Naive thymus-derived CD4-positive, alpha-beta T cell (primary cell): ENCODE measurements at regions not wholly inside any gene's neighbourhood (a gene's known extent, or its start where the extent isn't known, plus 50 kb on each side); places are given as distances from the start of the nearest gene placed in this dataset.
A peak's percentile ranks its signal among the peaks of the same experiment; 100 is the strongest.

Source experiments
- ATAC-seq: fragments of 150-1000 bp; cut with Tn5 transposase; 2 replicates; pipeline ENCODE4 v1.10.0; 2021; ENCODE audit warnings: mild to moderate bottlenecking, moderate library complexity
- CTCF ChIA-PET: fragments of 350-600 bp; sonication (Branson Sonifier 250); formaldehyde crosslinking; loops from one replicate; lab custom pipeline; 2021; ENCODE audit warnings: antibody characterized with exemption; lab: Charles Lee
- POLR2A ChIA-PET: fragments of 350-600 bp; sonication (Branson Sonifier 250); formaldehyde crosslinking; loops from one replicate; lab custom pipeline; 2021; ENCODE audit warnings: antibody characterized with exemption, inconsistent platforms; lab: Charles Lee
- DNase-seq, 9 donors: peaks; one replicate each; pipeline versions ENCODE4 v3.0.0 to v3.0.0-alpha.2; 2020 to 2022; ENCODE audit warnings: mixed read lengths in 1 of 9
- H3K27ac ChIP-seq: one replicate; pipeline ENCODE4 v1.7.0; 2013; ENCODE audit warnings: mild to moderate bottlenecking, low read depth, low read length, moderate library complexity
- H3K27me3 ChIP-seq, 2 donors: one replicate each; pipeline ENCODE4 v1.7.0; 2013; ENCODE audit warnings: low read length in 2 of 2, mild to moderate bottlenecking in 2 of 2, moderate library complexity in 2 of 2; ENCODE audit not compliant: control insufficient read depth in 2 of 2, insufficient read depth in 2 of 2
- H3K36me3 ChIP-seq, 3 experiments: 1 replicate in 2 of 3; 2 replicates in 1 of 3; pipeline ENCODE4 v1.7.0; 2013; ENCODE audit warnings: low read length in 3 of 3, mild to moderate bottlenecking in 3 of 3, moderate library complexity in 1 of 3; ENCODE audit not compliant: insufficient read depth in 3 of 3, control insufficient read depth in 2 of 3
- H3K4me1 ChIP-seq, 2 donors: one replicate each; pipeline ENCODE4 v1.7.0; 2013; ENCODE audit warnings: low read length in 2 of 2, mild to moderate bottlenecking in 2 of 2, moderate library complexity in 1 of 2; ENCODE audit not compliant: control insufficient read depth in 2 of 2, insufficient read depth in 2 of 2
- H3K4me3 ChIP-seq: 2 replicates; pipeline ENCODE4 v1.7.0; 2013; ENCODE audit warnings: mild to moderate bottlenecking, low read length
- H3K9me3 ChIP-seq, 3 experiments: 1 replicate in 2 of 3; 2 replicates in 1 of 3; pipeline ENCODE4 v1.7.0; 2013; ENCODE audit warnings: low read length in 3 of 3; ENCODE audit not compliant: control insufficient read depth in 2 of 3
- H3K27ac Mint-ChIP-seq, 9 donors: one replicate each; pipeline ENCODE4 v1.8.0; 2020 to 2022; ENCODE audit warnings: mixed read lengths in 9 of 9, mild to moderate bottlenecking in 8 of 9, moderate library complexity in 5 of 9, inconsistent platforms in 2 of 9
- H3K27me3 Mint-ChIP-seq, 5 donors: one replicate each; pipeline ENCODE4 v1.8.0; 2021 to 2022; ENCODE audit warnings: mixed read lengths in 5 of 5, mild to moderate bottlenecking in 1 of 5
- H3K36me3 Mint-ChIP-seq, 5 donors: one replicate each; pipeline ENCODE4 v1.8.0; 2020 to 2022; ENCODE audit warnings: mixed read lengths in 5 of 5, mild to moderate bottlenecking in 3 of 5, inconsistent platforms in 1 of 5
- H3K4me1 Mint-ChIP-seq, 7 donors: one replicate each; pipeline ENCODE4 v1.8.0; 2020 to 2022; ENCODE audit warnings: mixed read lengths in 7 of 7, mild to moderate bottlenecking in 3 of 7, inconsistent platforms in 1 of 7
- H3K4me3 Mint-ChIP-seq, 10 donors: one replicate each; pipeline ENCODE4 v1.8.0; 2020 to 2022; ENCODE audit warnings: mild to moderate bottlenecking in 10 of 10, mixed read lengths in 10 of 10, moderate library complexity in 6 of 10, inconsistent platforms in 2 of 10
- H3K9me3 Mint-ChIP-seq, 11 donors: one replicate each; pipeline ENCODE4 v1.8.0; 2020 to 2022; ENCODE audit warnings: mixed read lengths in 11 of 11, mild to moderate bottlenecking in 4 of 11, inconsistent platforms in 1 of 11, moderate library complexity in 1 of 11
- intact Hi-C, 2 donors: fragments of 100-400 bp; cut with micrococcal nuclease; formaldehyde crosslinking; loops; one replicate each; pipeline ENCODE4 v1.15.1; 2023

- CTCF ChIA-PET, result interaction anchor here (0.5 to 1.1 kb wide), 4 partner anchors 11 to 341 kb away, joined by 3 read pairs; no protein-coding TSS in a partner anchor
- peaks cover 0 to 22% (median 0%) of the 10 kb centered on the region in 5 donors for H3K36me3 Mint-ChIP-seq
- peak overlapping the region in 4 of 9 donors; percentile 6 to 96 (median 88) for H3K27ac Mint-ChIP-seq
- H3K4me3 ChIP-seq, result no peak overlapping the region
- ATAC-seq (no peak), DNase-seq (no peak)
- H3K27me3 ChIP-seq, result no peaks in the 10 kb centered on the region
- peak overlapping the region in 4 of 10 donors; percentile 12 to 98 (median 74) for H3K4me3 Mint-ChIP-seq
- peaks cover 0 to 13% (median 0%) of the 10 kb centered on the region in 5 donors for H3K27me3 Mint-ChIP-seq
- peak overlapping the region; percentile 67 for H3K27ac ChIP-seq
- peaks cover 45 to 78% of the 10 kb centered on the region in 2 donors for H3K4me1 ChIP-seq
- intact Hi-C loops, result loop anchor here in 1 of 2 donors (10.0 kb wide), 1 partner anchor 481 kb away; the partner anchor contains the start of gene STK24
- no peaks in the 10 kb centered on the region for H3K9me3 ChIP-seq
- H3K4me1 Mint-ChIP-seq, result peaks cover 54 to 99% (median 94%) of the 10 kb centered on the region in 7 donors
- H3K36me3 ChIP-seq, result no peaks in the 10 kb centered on the region
- H3K9me3 Mint-ChIP-seq, result peaks cover 0 to 6% (median 0%) of the 10 kb centered on the region in 11 donors
- POLR2A ChIA-PET, result interaction anchor here (0.7 to 4.8 kb wide), 6 partner anchors 10 to 59 kb away, joined by 3 to 34 read pairs (median 18); no protein-coding TSS in a partner anchor
These were observed 77.9 kb upstream of the DOCK9 start for GRCh38 chr13:99055735-99056134.

- H3K9me3 ChIP-seq, result no peaks in the 10 kb centered on the region
- H3K9me3 Mint-ChIP-seq, result peaks cover 0 to 4% (median 0%) of the 10 kb centered on the region in 11 donors
- ChIA-PET POLR2A (interaction anchor here (0.7 to 4.8 kb wide), 6 partner anchors 9 to 60 kb away, joined by 3 to 34 read pairs (median 18); no protein-coding TSS in a partner anchor), CTCF (interaction anchor here (0.7 to 1.1 kb wide), 2 partner anchors 10 to 340 kb away, joined by 3 read pairs; no protein-coding TSS in a partner anchor)
- no peak for DNase-seq
- H3K4me1 Mint-ChIP-seq, result peaks cover 51 to 99% (median 94%) of the 10 kb centered on the region in 7 donors
- no peaks in the 10 kb centered on the region for H3K27me3 ChIP-seq
- intact Hi-C loops, result loop anchor here in 1 of 2 donors (1.0 to 10.0 kb wide), 2 partner anchors 10 to 482 kb away; partner anchors contain the start of gene STK24
- H3K27me3 Mint-ChIP-seq, result peaks cover 0 to 13% (median 0%) of the 10 kb centered on the region in 5 donors
- ATAC-seq, result no peak
- no peak overlapping the region for H3K27ac ChIP-seq
- peaks cover 38 to 78% of the 10 kb centered on the region in 2 donors for H3K4me1 ChIP-seq
- H3K27ac Mint-ChIP-seq, result peak overlapping the region in 7 of 9 donors; percentile 40 to 96 (median 75)
- H3K4me3 ChIP-seq, result no peak overlapping the region
- H3K4me3 Mint-ChIP-seq, result peak overlapping the region in 2 of 10 donors; percentile 31 to 50
- H3K36me3 ChIP-seq, result no peaks in the 10 kb centered on the region
- peaks cover 0 to 22% (median 3%) of the 10 kb centered on the region in 5 donors for H3K36me3 Mint-ChIP-seq
These were observed 78.6 kb upstream of the DOCK9 start for GRCh38 chr13:99056381-99057014.

DNA sequence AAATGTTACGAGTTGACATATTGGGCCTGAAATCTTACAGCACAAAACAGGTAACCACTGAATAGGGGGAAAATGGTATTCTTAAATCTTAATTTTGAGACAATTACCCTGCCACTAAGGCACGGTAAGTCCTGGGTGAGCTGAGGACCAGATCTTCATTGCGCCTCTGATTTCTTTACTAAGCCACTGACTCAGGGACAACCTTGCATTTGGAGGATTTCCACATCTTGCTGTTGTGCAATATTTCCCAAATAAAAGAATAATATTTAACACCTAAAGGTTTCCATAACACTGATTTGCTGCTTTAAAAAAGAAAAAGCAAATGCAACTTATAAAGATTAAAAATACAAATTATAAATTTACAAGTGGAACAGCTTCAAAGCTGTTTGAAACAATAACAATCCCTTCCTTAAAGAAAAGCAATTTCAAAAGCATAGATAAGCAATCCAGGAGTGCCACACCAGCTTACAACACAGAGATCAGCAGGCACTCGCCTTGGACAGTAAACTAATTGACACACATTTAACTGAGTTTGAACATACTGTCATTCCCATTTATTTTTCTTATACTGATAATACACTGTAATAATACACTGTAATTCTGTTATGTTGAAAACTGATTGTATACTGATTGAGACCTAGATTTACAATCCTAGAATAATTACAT, 79.6 kb upstream of the DOCK9 start:
- POLR2A ChIA-PET, result interaction anchor here (0.7 to 4.8 kb wide), 7 partner anchors 8 to 29 kb away, joined by 3 to 34 read pairs (median 4); no protein-coding TSS in a partner anchor
- peaks cover 0 to 19% (median 0%) of the 10 kb centered on the region in 5 donors for H3K27me3 Mint-ChIP-seq

DNA sequence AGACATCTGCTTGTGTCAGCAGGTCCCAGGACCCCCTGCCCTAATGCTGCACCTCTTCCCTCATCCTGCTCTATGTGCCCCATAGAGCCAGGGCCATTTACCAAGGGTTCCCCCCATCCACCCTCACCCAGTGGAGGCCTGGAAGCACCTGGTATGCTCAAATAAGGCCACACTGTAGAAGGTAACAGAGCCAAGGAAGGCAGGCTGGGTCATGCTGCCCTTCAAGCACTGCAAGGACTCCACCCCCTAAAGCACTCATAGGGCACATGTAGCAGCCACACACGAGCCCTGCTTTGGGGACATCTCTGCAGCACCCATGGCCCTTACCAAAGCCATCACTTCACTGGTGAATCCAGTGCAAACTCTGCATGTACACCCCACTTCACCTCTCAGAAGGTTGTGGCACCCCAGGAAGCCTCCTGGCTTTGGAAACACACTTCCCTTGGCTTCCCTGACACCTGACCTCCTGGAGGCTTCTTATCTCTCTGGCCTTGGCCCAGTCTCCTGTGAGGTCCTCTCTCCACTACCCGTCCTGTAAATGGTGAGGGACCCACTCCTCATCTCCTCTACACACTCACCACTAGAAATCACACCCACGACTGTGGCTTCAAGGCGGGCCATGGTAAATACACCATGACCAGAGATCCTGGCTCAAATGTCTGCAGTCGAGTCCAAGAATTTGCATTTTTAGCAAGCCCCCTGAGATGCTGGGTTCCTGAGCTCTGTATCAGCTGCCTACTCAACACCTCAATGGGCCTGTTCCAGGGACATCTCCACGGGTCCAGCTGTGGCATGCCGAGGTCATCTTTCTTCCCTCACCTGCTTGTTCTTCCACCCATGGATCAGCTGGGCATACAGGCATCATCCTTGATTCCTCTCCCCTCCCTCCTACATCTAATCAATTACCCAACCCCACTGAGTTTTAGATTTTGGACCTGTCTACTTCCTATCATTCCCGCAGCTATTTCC, 80.9 kb upstream of the DOCK9 start:
- Mint-ChIP-seq H3K27me3 (peaks cover 0 to 16% (median 0%) of the 10 kb centered on the region in 5 donors), H3K27ac (peak overlapping the region in 8 of 9 donors; percentile 22 to 96 (median 68)), H3K9me3 (peaks cover 0 to 4% (median 0%) of the 10 kb centered on the region in 11 donors), H3K4me3 (peak overlapping the region in 6 of 10 donors; percentile 1 to 30 (median 13)), H3K36me3 (peaks cover 2 to 31% (median 12%) of the 10 kb centered on the region in 5 donors), H3K4me1 (peaks cover 49 to 99% (median 94%) of the 10 kb centered on the region in 7 donors)
- no peaks in the 10 kb centered on the region for H3K27me3 ChIP-seq
- DNase-seq, result no peak
- intact Hi-C loops, result loop anchor here in 1 of 2 donors (10.0 kb wide), 1 partner anchor 484 kb away; the partner anchor contains the start of gene STK24
- no peak overlapping the region for H3K27ac ChIP-seq
- no peaks in the 10 kb centered on the region for H3K9me3 ChIP-seq
- ChIA-PET POLR2A (interaction anchor here (0.7 to 4.8 kb wide), 4 partner anchors 9 to 1627 kb away, joined by 3 to 25 read pairs (median 4); no protein-coding TSS in a partner anchor), CTCF (no interaction called here)
- no peaks in the 10 kb centered on the region for H3K36me3 ChIP-seq
- peaks cover 16 to 74% of the 10 kb centered on the region in 2 donors for H3K4me1 ChIP-seq
- ATAC-seq, result no peak
- H3K4me3 ChIP-seq, result no peak overlapping the region

More for the DNA sequence above, 79.6 kb upstream of the DOCK9 start:
- Histone ChIP-seq H3K27ac (no peak overlapping the region), H3K9me3 (no peaks in the 10 kb centered on the region), H3K4me3 (no peak overlapping the region), H3K27me3 (no peaks in the 10 kb centered on the region), H3K4me1 (peaks cover 28 to 78% of the 10 kb centered on the region in 2 donors), H3K36me3 (no peaks in the 10 kb centered on the region)
- Mint-ChIP-seq H3K4me1 (peaks cover 46 to 99% (median 94%) of the 10 kb centered on the region in 7 donors), H3K27ac (peak overlapping the region in 8 of 9 donors; percentile 7 to 96 (median 74)), H3K9me3 (peaks cover 0 to 4% (median 0%) of the 10 kb centered on the region in 11 donors), H3K36me3 (peaks cover 0 to 25% (median 3%) of the 10 kb centered on the region in 5 donors), H3K4me3 (peak overlapping the region in 2 of 10 donors; percentile 8 to 50)
- ATAC-seq, result no peak
- intact Hi-C loops, result loop anchor here in 1 of 2 donors (1.0 to 10.0 kb wide), 2 partner anchors 9 to 483 kb away; partner anchors contain the start of gene STK24
- CTCF ChIA-PET, result no interaction called here
- DNase-seq, result no peak

DNA sequence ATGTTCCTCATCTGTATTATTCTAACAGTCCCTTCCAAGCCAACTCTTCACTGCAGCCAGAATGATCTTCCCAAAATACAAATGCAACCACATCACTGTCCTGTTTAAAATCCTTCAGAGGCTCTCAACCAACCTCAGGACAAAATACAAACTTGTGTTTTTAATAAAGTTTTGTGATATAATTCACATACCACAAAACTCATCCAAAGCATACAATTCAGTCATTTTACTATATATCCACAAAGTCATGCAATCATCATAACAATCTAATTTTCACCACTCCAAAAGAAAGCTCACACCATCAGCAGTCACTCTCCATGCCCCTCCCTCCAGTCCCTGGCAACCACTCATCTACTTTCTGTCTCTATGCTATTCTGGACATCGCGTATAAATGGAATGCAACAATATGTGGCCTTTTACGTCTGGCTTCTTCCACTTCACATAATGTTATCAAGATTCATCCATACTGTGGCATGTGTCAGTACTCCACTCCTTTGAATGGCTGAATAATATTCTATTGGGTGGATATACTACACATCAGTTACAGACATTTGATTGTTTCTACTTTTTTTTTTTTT, 81.7 kb upstream of the DOCK9 start:
- no peaks in the 10 kb centered on the region for H3K9me3 ChIP-seq
- no peak for ATAC-seq
- no peaks in the 10 kb centered on the region for H3K27me3 ChIP-seq
- ChIA-PET CTCF (no interaction called here), POLR2A (interaction anchor here (0.7 to 1.0 kb wide), 2 partner anchors 8 to 1627 kb away, joined by 3 to 4 read pairs; no protein-coding TSS in a partner anchor)
- Mint-ChIP-seq H3K27me3 (peaks cover 0 to 17% (median 0%) of the 10 kb centered on the region in 5 donors), H3K4me3 (peak overlapping the region in 2 of 10 donors; percentile 1 to 14), H3K9me3 (peaks cover 0 to 6% (median 0%) of the 10 kb centered on the region in 11 donors), H3K4me1 (peaks cover 47 to 99% (median 94%) of the 10 kb centered on the region in 7 donors), H3K27ac (peak overlapping the region in 8 of 9 donors; percentile 39 to 96 (median 64)), H3K36me3 (peaks cover 7 to 35% (median 16%) of the 10 kb centered on the region in 5 donors)
- no peaks in the 10 kb centered on the region for H3K36me3 ChIP-seq
- DNase-seq, result no peak
- H3K4me1 ChIP-seq, result peaks cover 9 to 72% of the 10 kb centered on the region in 2 donors
- H3K27ac ChIP-seq, result no peak overlapping the region
- intact Hi-C loops, result loop anchor here in 1 of 2 donors (10.0 kb wide), 1 partner anchor 485 kb away; the partner anchor contains the start of gene STK24
- H3K4me3 ChIP-seq, result no peak overlapping the region
